ENCODE measurements at regions not wholly inside any gene's neighbourhood (a gene's known extent, or its start where the extent isn't known, plus 50 kb on each side); places are given as distances from the start of the nearest gene placed in this dataset.

DNA sequence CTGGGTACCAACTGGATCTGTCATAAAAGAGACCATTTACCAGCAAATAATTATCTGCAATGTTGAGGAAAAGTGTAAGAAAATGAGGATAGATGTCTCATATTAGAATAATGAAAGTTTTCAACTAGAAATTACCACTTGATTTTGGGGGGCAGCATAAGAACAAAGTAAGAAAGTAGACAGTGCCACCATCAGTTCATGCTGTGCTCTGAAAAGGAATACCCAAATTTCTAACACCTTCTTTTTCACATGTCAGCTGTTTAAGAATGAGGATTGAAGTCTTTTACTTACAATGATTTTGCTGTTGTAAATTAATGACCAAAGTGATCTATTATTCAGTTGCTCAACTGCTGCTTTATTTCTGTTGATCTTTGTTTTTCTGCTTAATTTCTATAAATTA, 578.3 kb downstream of the ETV1 start:
- ATAC-seq (no peak), DNase-seq (ENCODE audit: low spot score) (no peak)

DNA sequence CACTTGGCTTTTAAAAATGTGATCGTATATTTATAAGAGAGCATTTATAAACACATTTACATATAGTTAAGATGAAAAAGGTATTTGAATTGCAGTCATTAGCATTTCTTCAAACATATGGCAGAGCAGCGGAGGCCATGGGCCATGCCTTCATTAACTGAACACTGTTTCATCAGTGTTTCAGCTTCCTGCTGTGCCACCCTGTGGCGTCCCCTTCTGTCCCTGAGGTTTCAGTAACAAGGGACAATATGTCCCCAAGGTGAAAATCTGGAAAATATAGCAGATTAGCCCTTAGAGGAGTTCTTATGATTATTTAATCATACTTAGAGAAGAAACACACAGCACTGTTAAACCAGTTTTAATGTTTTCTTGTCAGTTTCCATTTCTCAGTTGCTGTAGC, 577.8 kb downstream of the ETV1 start:
- ATAC-seq: no peak
- no peak for DNase-seq (ENCODE audit: low spot score)

DNA sequence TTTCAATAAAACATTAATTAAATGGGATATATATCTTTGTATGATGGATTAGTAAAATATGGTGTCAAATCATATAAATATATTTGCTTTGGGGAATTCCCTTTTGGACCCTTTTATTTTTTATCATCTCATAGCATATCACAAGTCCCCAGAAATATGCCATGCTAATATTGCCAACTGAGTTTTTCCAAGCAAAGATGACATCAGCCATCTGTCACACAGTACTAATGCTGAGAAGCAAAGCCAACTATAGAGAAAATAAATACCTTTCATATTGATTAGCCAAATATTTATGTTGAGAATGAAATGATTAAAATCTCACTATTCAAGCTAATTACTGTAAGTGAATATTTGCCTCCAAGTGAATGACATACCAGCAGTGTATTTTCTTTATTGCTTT, 575.3 kb downstream of the ETV1 start:
- no peak for ATAC-seq
- DNase-seq (ENCODE audit: low spot score): no peak

DNA sequence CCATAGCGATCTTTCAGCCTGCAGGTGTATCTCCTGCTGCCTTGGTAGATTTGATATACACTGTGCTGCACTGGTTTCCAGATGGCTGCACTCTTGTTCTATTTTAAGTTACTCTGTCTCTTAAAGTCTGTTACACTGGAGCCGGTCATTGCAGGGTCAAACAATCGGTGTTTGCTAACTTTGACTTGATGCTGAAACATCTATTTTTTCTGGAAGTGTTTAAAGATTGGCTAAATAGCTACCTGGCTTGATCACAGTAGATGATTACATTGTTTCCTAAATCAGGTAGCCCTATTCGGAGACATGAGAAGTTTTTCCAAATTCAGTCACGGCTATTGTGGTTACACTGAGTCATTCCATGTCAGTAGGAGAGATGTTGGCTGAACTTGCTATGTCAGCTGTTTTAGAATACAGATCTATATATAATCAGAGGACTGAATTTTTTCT, 574.8 kb downstream of the ETV1 start:
- ATAC-seq (no peak), DNase-seq (ENCODE audit: low spot score) (no peak)

DNA sequence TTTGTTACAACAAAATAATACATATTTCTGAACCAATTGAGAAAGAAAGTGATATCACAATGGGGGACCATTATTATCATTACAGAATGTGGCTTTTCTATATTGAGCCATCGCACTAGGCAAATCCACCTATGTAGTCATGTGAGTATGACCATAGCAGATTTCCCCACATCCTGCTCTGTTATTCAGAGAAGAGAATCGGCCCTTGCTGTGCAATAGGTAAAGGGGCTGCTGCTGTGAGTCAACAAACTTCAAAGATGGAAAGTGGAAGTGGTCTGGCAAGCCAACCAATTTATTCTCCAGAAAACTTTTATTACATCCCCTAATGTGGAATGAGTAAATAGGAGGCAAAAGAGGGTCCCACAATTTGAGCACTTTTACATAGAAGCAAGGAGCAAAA, 573.4 kb downstream of the ETV1 start:
- DNase-seq (ENCODE audit: low spot score) (no peak), ATAC-seq (no peak)

- DNase-seq (ENCODE audit: low spot score) (no peak), ATAC-seq (no peak)
Measured at GRCh38 chr7:13416544-13416943, 572.9 kb downstream of the ETV1 start.

DNA sequence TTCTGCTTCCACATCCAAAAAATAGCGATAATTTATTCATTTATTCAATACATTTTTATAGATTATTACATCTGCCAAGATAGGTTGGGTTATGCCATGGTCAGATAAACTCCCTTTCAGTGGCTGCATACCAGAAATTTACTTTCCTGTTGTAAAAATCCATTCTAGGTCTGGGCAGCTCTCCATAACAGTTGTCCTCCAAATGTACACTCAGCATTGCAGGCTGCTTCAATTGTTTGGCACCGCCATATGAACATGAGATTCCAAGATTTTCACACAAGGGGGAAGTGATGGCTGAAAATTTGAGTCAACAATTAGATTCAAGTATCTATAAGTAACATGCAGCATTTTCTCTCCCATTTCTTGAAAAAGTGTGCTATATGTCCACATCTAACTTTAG, 568.7 kb downstream of the ETV1 start:
- no peak for ATAC-seq
- no peak for DNase-seq (ENCODE audit: low spot score)

GRCh38 chr7:13421776-13422175, 567.7 kb downstream of the ETV1 start:
- no peak for ATAC-seq
- no peak for DNase-seq (ENCODE audit: low spot score)

DNA sequence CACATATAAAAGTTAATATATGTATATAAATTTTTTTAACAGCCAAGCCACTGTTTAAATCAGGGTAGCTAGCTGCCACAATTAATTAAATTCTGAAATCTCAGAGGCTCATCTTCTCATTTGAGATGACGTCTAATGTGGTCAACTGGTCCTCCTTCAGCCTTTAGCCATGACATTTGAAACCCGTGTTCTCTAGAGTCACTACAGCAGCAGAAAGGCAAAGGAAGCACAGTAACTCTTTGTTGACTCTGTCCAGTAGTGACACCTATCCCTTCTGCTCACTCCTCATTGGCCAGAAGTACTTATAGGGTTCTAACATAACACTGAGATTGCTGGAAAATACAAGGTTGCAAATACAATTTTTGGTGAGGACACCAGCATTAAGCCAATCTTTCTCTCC, 555.5 kb downstream of the ETV1 start:
- ATAC-seq: no peak

DNA sequence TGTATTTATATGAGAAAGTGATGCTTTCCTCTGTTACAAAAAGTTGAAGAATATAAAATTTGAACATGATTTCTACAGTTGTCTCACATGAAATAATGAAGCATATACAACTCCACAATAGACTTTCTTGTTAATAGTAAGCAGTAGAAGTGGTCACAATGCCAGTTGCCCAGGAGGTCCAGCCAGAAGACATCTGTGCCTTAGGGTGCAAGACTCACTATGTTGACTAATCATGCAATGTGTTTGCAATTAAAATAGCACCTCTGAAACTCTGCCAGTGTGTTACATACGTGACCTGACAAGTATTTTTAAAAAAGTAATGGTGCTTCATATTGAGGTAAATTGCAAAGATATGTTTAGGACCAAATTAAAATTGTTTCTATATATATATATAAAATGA, 547.2 kb downstream of the ETV1 start:
- ATAC-seq (no peak), DNase-seq (ENCODE audit: low spot score) (no peak)

More for the DNA sequence above, 555.5 kb downstream of the ETV1 start:
- DNase-seq (ENCODE audit: low spot score): no peak

- no peak for ATAC-seq
- no peak for DNase-seq (ENCODE audit: low spot score)
Measured at GRCh38 chr7:13447637-13448036, 541.8 kb downstream of the ETV1 start.

DNA sequence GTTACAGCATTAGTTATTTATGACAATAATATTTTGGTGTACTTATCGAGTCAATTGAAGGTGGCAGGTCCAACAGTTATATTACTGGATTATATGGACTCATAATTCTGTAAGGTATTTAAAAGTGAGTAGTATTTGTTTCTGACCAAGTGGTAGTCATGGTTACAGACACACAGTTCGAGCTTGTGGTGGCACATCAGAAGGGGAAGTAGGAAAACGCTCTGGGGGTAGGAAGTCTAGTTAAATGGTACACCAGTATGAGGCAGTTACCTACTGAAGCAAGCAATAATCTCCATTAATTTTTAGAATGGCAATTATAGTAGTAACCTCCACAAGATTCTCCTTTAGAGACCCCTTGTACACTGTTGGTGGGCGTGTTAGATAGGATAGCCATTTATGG, 541.2 kb downstream of the ETV1 start:
- ATAC-seq (no peak), DNase-seq (ENCODE audit: low spot score) (no peak)

DNA sequence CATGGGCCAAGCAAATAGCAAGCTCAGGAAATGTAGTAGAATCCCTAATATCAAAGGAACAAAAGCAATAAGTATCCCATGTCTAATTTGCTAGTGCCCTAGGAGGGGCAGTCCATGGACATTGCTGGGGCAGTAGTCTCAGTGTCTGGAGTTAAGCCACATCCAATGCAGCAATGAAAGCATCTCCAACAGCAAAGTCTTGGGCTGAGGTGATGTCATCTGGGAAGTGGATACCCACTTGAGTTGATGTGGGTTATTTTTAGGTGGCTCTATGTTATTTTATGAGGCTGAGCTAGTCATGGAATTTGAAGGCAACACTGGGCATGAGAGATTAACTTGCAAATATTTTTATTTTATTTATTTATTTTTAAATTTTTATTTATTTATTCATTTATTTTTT, 540.0 kb downstream of the ETV1 start:
- DNase-seq (ENCODE audit: low spot score) (no peak), ATAC-seq (no peak)

- DNase-seq (ENCODE audit: low spot score): no peak
- no peak for ATAC-seq
Measured at GRCh38 chr7:13454916-13455592, 534.4 kb downstream of the ETV1 start.

- no peak for ATAC-seq
Measured at GRCh38 chr7:13457790-13458189, 531.7 kb downstream of the ETV1 start.

GRCh38 chr7:13466874-13467547, 522.5 kb downstream of the ETV1 start:
- ATAC-seq (no peak), DNase-seq (ENCODE audit: low spot score) (no peak)

More at GRCh38 chr7:13457790-13458189, 531.7 kb downstream of the ETV1 start:
- no peak for DNase-seq (ENCODE audit: low spot score)

DNA sequence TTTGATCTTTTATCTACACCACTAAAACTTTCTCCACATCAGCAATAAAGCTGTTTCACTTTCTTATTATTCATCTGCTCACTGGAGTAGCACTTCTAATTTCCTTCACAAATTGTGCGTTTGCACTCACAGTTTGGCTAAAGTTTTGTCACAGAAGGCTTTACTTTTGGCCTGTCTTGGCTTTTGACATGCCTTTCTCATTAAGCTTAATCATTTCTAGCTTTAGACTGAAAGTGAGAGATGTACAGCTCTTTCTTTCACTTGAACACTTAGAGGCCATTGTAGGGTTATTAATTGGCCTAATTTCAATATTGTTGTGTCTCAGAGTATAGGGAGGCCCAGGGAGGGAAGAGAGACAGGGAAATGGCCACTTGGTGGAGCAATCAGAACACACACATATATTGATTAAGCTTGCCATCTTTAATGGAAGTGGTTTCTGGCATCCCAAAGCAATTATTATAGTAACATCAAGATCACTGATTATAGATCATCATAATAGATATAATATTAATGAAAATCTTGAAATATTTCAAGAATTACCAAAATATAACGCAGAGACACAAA, 512.5 kb downstream of the ETV1 start:
- ATAC-seq: no peak
- no peak for DNase-seq (ENCODE audit: low spot score)

GRCh38 chr7:13489386-13489785, 500.1 kb downstream of the ETV1 start:
- ATAC-seq: no peak
- no peak for DNase-seq (ENCODE audit: low spot score)

- ATAC-seq (no peak), DNase-seq (ENCODE audit: low spot score) (no peak)
Measured at GRCh38 chr7:13496976-13497375, 492.5 kb downstream of the ETV1 start.

DNA sequence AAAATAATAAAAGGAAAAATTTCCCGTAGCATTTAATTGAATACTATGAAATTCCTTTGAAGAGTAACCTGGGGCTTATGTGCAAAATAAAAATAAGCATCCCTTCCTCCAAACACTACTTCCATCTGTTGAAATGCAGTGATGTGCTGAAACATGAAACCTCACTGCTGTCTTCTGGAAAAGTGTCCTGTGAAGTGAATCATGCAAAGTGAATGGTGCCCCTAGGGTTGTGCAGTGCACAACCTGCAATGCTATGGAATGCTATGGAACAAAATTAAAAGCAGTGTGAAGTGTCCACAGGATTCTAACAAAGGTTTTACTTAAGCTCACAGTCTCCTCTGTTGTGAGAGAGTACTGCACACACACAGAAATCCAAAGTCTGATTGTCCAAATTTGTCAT, 480.9 kb downstream of the ETV1 start:
- ATAC-seq (no peak), DNase-seq (ENCODE audit: low spot score) (no peak)

GRCh38 chr7:13518738-13519137, 470.7 kb downstream of the ETV1 start:
- DNase-seq (ENCODE audit: low spot score): no peak
- ATAC-seq: no peak

DNA sequence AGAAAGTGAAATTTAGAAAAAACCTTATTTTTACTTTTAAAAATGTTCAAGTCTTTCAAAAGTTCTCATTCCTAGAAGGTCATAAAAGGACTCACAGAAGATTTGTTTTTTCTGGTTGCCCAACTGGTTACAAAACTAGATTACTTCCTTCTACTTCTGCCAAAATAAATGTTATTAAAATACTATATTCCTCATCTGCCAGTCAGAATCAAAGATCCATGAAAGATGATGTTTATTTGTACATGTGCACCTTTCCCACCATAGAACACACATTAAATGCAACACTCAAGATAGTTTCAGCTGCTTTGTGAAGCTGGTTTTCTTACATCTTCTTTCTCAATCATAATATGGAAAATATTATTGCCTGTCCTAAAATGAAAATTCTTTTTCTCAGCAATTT, 465.4 kb downstream of the ETV1 start:
- DNase-seq (ENCODE audit: low spot score) (no peak), ATAC-seq (no peak)

All from left lobe of liver (tissue), 2 donors.